T-cell (primary cell): ENCODE measurements at regions not wholly inside any gene's neighbourhood (a gene's known extent, or its start where the extent isn't known, plus 50 kb on each side); places are given as distances from the start of the nearest gene placed in this dataset.

ENCODE experiments used
- ATAC-seq, 4 experiments: fragments of 200-7000 bp in 3 of 4; fragments of 150-1000 bp in 1 of 4; cut with Tn5 transposase; replicated peaks in 1 of 4; 1 replicate in 3 of 4; 2 replicates in 1 of 4; pipeline ENCODE4 v1.10.0; 2021; ENCODE audit warnings: moderate library complexity in 3 of 4, mild to moderate bottlenecking in 2 of 4, moderate number of reproducible peaks in 1 of 4
- CTCF ChIA-PET, 2 donors: fragments of 300-600 bp; sonication (Branson Sonifier 250); formaldehyde crosslinking; loops; one replicate each; lab custom pipeline; 2022; ENCODE audit warnings: antibody characterized with exemption in 2 of 2; lab: Charles Lee
- POLR2A ChIA-PET, 2 donors: fragments of 300-600 bp; sonication (Branson Sonifier 250); formaldehyde crosslinking; loops; one replicate each; lab custom pipeline; 2022; ENCODE audit warnings: antibody characterized with exemption in 2 of 2; lab: Charles Lee
- DNase-seq, 35 experiments: peaks; one replicate each; pipeline versions ENCODE4 v3.0.0 to v3.0.0-alpha.2; 2013 to 2023
- H3K27ac ChIP-seq: one replicate; pipeline ENCODE4 v1.5.1; 2013; ENCODE audit warnings: low read length
- H3K27me3 ChIP-seq, 2 experiments: replicated peaks in 1 of 2; 1 replicate in 1 of 2; 2 replicates in 1 of 2; pipeline versions ENCODE4 v1.6.1 to v1.7.0; 2013; ENCODE audit warnings: low read length in 1 of 2, mixed read lengths in 1 of 2; ENCODE audit not compliant: control insufficient read depth in 2 of 2, insufficient read depth in 2 of 2; ENCODE audit errors: extremely low read depth in 1 of 2
- H3K36me3 ChIP-seq, 2 donors: 1 replicate in 1 of 2; 2 replicates in 1 of 2; pipeline versions ENCODE4 v1.6.1 to v1.7.0; 2013; ENCODE audit warnings: low read length in 1 of 2; ENCODE audit not compliant: control insufficient read depth in 2 of 2, insufficient read depth in 1 of 2; ENCODE audit errors: extremely low read depth in 1 of 2
- H3K4me1 ChIP-seq, 2 experiments: 1 replicate in 1 of 2; 2 replicates in 1 of 2; pipeline versions ENCODE4 v1.6.1 to v1.7.0; 2013; ENCODE audit warnings: low read length in 2 of 2, mixed read lengths in 1 of 2; ENCODE audit not compliant: insufficient read depth in 2 of 2, control insufficient read depth in 1 of 2; ENCODE audit errors: extremely low read depth in 1 of 2
- H3K4me3 ChIP-seq, 2 donors: 1 replicate in 1 of 2; 2 replicates in 1 of 2; pipeline versions ENCODE4 v1.5.1 to v1.7.0; 2013; ENCODE audit warnings: mild to moderate bottlenecking in 2 of 2, low read length in 1 of 2, moderate library complexity in 1 of 2; ENCODE audit not compliant: control insufficient read depth in 1 of 2; ENCODE audit errors: extremely low read depth in 1 of 2
- H3K9me3 ChIP-seq: 2 replicates; pipeline ENCODE4 v1.7.0; 2013
- H3K27ac Mint-ChIP-seq, 2 donors: one replicate each; pipeline ENCODE4 v1.8.0; 2020 to 2021; ENCODE audit warnings: mild to moderate bottlenecking in 2 of 2, mixed read lengths in 2 of 2
- H3K27me3 Mint-ChIP-seq, 2 donors: one replicate each; pipeline ENCODE4 v1.8.0; 2021 to 2022; ENCODE audit warnings: mixed read lengths in 2 of 2
- H3K36me3 Mint-ChIP-seq: one replicate; pipeline ENCODE4 v1.8.0; 2021; ENCODE audit warnings: mixed read lengths
- H3K4me1 Mint-ChIP-seq, 3 donors: one replicate each; pipeline ENCODE4 v1.8.0; 2020 to 2022; ENCODE audit warnings: mixed read lengths in 3 of 3, mild to moderate bottlenecking in 1 of 3
- H3K4me3 Mint-ChIP-seq, 3 donors: one replicate each; pipeline ENCODE4 v1.8.0; 2020 to 2022; ENCODE audit warnings: mild to moderate bottlenecking in 3 of 3, mixed read lengths in 3 of 3, moderate library complexity in 3 of 3
- H3K9me3 Mint-ChIP-seq, 3 donors: one replicate each; pipeline ENCODE4 v1.8.0; 2020 to 2022; ENCODE audit warnings: mixed read lengths in 3 of 3
- WGBS: methylation state at CpG from one replicate; pipeline ENCODE4 v1.1.5; 2013; ENCODE audit warnings: missing lambda C conversion rate; ENCODE audit not compliant: insufficient coverage; 5-methylcytosine and 5-hydroxymethylcytosine counted together

DNA sequence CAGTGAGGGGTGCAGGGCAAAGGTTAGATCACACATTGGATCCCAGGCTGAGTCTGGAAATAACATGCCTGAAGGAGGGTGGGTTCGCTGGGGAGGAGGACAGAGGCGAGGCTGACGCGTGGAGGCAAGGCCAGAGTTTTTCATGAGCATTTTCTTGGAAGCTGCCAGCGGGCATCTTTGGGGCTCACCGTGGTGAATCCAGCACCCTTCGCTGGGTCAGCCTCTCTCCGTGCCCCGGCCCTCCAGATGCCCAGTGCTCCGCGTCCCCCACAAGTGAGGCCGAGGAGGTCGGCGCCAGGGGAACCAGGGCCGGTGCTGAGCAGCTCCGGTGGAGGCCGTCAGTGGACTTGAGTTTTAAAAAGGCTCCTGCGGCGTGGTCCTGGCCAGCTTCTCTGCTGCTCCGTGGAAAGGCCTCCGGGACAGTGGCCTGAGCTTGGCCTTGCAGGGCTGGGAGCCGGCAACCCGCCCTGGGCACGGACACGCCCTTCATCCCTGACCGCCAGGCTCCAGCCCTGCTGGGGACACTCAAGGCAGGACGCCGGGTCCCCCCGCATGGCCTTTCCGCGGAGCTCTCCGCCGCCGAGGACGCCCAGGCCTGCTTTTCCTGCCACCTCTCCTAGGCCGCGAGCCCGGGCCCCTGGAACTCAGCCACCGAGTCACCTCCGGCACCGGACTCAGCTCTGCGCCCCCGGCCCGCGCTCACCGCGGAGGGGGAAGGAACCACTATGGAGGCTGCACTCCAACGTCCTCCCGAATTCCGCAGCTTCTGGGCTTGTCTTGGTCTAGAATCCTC, 114.3 kb downstream of the THBS2 start:
- CTCF ChIA-PET: no interaction called here
- POLR2A ChIA-PET: no interaction called here
- no peaks in the 10 kb centered on the region for H3K36me3 ChIP-seq
- peaks cover 0 to 5% of the 10 kb centered on the region in 2 experiments for H3K27me3 ChIP-seq
- Mint-ChIP-seq H3K27ac (no peak overlapping the region), H3K4me3 (no peak overlapping the region), H3K27me3 (peaks cover 3 to 10% of the 10 kb centered on the region in 2 donors), H3K36me3 (no peaks in the 10 kb centered on the region), H3K9me3 (peaks cover 4 to 5% (median 5%) of the 10 kb centered on the region in 3 donors), H3K4me1 (no peaks in the 10 kb centered on the region)
- 92% methylated on average over 50 of the region's 50 CpGs for WGBS
- H3K9me3 ChIP-seq: no peaks in the 10 kb centered on the region
- no peak overlapping the region for H3K4me3 ChIP-seq
- H3K4me1 ChIP-seq: no peaks in the 10 kb centered on the region
- no peak for DNase-seq
- no peak overlapping the region for H3K27ac ChIP-seq
- ATAC-seq: no peak

DNA sequence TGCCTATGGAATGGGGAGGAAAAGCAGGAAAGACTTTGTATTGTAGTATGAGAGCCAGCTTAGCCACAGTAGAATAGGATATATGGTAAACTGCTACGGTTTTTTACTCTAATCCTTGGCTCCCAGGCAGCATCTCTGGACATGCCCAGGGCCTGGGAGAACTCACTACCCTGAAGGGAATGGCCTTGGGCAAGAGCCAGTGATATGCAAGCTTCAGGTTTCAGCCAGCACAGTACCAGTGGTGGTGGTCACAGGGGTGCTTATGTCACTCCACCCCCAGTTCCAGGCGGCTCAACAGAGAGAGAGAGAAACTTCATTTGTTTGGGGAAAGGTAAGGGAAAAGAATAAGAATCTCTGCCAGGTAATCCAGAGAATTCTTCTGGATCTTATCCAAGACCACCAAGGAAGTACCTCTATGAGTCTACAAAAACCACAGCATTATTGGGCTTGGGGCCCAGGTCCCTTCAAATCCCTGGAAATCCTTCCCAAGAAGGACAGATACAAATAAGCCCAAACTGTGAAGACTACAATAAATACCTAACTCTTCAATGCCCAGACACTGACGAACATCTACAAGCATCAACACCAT, 121.2 kb downstream of the THBS2 start:
- ChIA-PET CTCF (no interaction called here), POLR2A (no interaction called here)
- ATAC-seq (no peak), DNase-seq (no peak)
- Histone ChIP-seq H3K4me1 (no peaks in the 10 kb centered on the region), H3K36me3 (no peaks in the 10 kb centered on the region), H3K27ac (no peak overlapping the region), H3K4me3 (no peak overlapping the region), H3K27me3 (peaks cover 0 to 12% of the 10 kb centered on the region in 2 experiments), H3K9me3 (no peaks in the 10 kb centered on the region)
- 57% methylated on average over 1 of the region's 3 CpGs for WGBS
- Mint-ChIP-seq H3K9me3 (peaks cover 2 to 12% (median 12%) of the 10 kb centered on the region in 3 donors), H3K27me3 (peaks cover 4 to 21% of the 10 kb centered on the region in 2 donors), H3K27ac (no peak overlapping the region), H3K4me3 (no peak overlapping the region), H3K36me3 (no peaks in the 10 kb centered on the region), H3K4me1 (no peaks in the 10 kb centered on the region)

DNA sequence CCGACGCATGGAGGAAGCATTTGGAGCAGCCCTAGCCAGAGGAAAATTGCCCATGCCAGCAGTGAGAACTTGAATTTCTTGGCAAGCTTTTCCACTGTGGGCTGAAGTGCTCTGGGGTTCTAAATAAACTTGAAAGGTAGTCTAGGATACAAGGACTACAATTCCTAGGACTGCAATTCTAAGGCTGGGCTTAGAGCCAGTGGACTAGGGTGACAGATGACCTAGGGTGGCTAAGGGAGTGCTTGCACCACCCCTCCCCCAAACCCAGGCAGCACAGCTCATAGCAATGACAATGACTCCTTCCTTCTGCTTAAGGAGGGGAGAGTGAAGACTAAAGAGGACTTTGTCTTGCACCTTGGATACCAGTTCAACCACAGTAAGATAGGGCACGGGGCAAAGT, 122.3 kb downstream of the THBS2 start:
- peaks cover 4 to 21% of the 10 kb centered on the region in 2 donors for H3K27me3 Mint-ChIP-seq
- H3K36me3 Mint-ChIP-seq: no peaks in the 10 kb centered on the region
- H3K4me1 Mint-ChIP-seq: no peaks in the 10 kb centered on the region
- no peak overlapping the region for H3K27ac ChIP-seq
- H3K27ac Mint-ChIP-seq: no peak overlapping the region
- ChIA-PET POLR2A (no interaction called here), CTCF (no interaction called here)
- no peak for DNase-seq
- WGBS: 77% methylated on average over 2 of the region's 3 CpGs
- H3K36me3 ChIP-seq: no peaks in the 10 kb centered on the region
- H3K4me1 ChIP-seq: no peaks in the 10 kb centered on the region
- H3K27me3 ChIP-seq: peaks cover 0 to 12% of the 10 kb centered on the region in 2 experiments
- ATAC-seq: no peak
- no peaks in the 10 kb centered on the region for H3K9me3 ChIP-seq
- H3K4me3 Mint-ChIP-seq: no peak overlapping the region
- no peak overlapping the region for H3K4me3 ChIP-seq
- H3K9me3 Mint-ChIP-seq: peaks cover 2 to 12% (median 8%) of the 10 kb centered on the region in 3 donors

DNA sequence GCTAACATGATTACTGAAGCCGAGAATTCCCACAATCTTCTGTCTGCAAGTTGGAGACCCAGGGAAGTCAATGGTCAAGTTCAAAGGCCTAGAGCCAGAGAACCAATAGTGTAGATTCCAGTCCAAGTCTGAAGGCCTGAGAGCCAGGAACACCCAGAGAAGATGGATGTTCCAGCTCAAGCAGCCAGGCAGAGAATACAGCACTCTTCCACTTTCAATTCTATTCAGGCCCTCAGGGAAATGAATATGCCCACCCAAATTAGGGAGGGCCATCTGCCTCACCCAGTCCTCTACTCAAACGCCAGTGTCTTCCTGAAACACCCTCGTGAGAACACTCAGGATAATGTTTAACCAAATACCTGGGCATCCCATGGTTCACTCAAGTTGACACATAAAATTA, 123.5 kb downstream of the THBS2 start:
- Histone ChIP-seq H3K36me3 (no peaks in the 10 kb centered on the region), H3K4me1 (no peaks in the 10 kb centered on the region), H3K27me3 (peaks cover 0 to 11% of the 10 kb centered on the region in 2 experiments), H3K9me3 (no peaks in the 10 kb centered on the region), H3K4me3 (no peak overlapping the region), H3K27ac (no peak overlapping the region)
- WGBS: 88% methylated on average over 1 of the region's 3 CpGs
- Mint-ChIP-seq H3K4me1 (no peaks in the 10 kb centered on the region), H3K9me3 (peaks cover 2 to 12% (median 8%) of the 10 kb centered on the region in 3 donors), H3K4me3 (no peak overlapping the region), H3K27me3 (peaks cover 4 to 23% of the 10 kb centered on the region in 2 donors), H3K27ac (no peak overlapping the region), H3K36me3 (no peaks in the 10 kb centered on the region)
- POLR2A ChIA-PET: no interaction called here
- CTCF ChIA-PET: no interaction called here
- no peak for DNase-seq
- no peak for ATAC-seq

- CTCF ChIA-PET: no interaction called here
- H3K27ac Mint-ChIP-seq: no peak overlapping the region
- H3K4me1 ChIP-seq: no peaks in the 10 kb centered on the region
- H3K36me3 Mint-ChIP-seq: no peaks in the 10 kb centered on the region
- ATAC-seq (no peak), DNase-seq (no peak)
- POLR2A ChIA-PET: no interaction called here
- no peaks in the 10 kb centered on the region for H3K9me3 Mint-ChIP-seq
- no peak overlapping the region for H3K4me3 Mint-ChIP-seq
- no peak overlapping the region for H3K4me3 ChIP-seq
- H3K36me3 ChIP-seq: no peaks in the 10 kb centered on the region
- peaks cover 0 to 5% of the 10 kb centered on the region in 2 experiments for H3K27me3 ChIP-seq
- H3K27me3 Mint-ChIP-seq: peaks cover 2 to 11% of the 10 kb centered on the region in 2 donors
- no peak overlapping the region for H3K27ac ChIP-seq
- 92% methylated on average over 2 of the region's 3 CpGs for WGBS
- H3K9me3 ChIP-seq: no peaks in the 10 kb centered on the region
- H3K4me1 Mint-ChIP-seq: no peaks in the 10 kb centered on the region
These were observed 132.6 kb downstream of the THBS2 start for GRCh38 chr6:169121013-169121412.

GRCh38 chr6:169119669-169120068, 134.0 kb downstream of the THBS2 start:
- Mint-ChIP-seq H3K27ac (no peak overlapping the region), H3K9me3 (no peaks in the 10 kb centered on the region), H3K27me3 (peaks cover 2 to 8% of the 10 kb centered on the region in 2 donors), H3K4me3 (no peak overlapping the region), H3K36me3 (no peaks in the 10 kb centered on the region), H3K4me1 (no peaks in the 10 kb centered on the region)
- DNase-seq (no peak), ATAC-seq (no peak)
- no peaks in the 10 kb centered on the region for H3K9me3 ChIP-seq
- no peak overlapping the region for H3K4me3 ChIP-seq
- ChIA-PET CTCF (no interaction called here), POLR2A (no interaction called here)
- WGBS: no CpG with 5 or more reads among the region's 1 CpG
- peaks cover 0 to 5% of the 10 kb centered on the region in 2 experiments for H3K27me3 ChIP-seq
- no peaks in the 10 kb centered on the region for H3K4me1 ChIP-seq
- H3K27ac ChIP-seq: no peak overlapping the region
- H3K36me3 ChIP-seq: no peaks in the 10 kb centered on the region
